D721Med (cell line): ENCODE measurements at regions not wholly inside any gene's neighbourhood (a gene's known extent, or its start where the extent isn't known, plus 50 kb on each side); places are given as distances from the start of the nearest gene placed in this dataset.

Source experiments
- DNase-seq: peaks from one replicate; pipeline ENCODE4 v3.0.0; 2011; ENCODE audit warnings: low spot score; ENCODE audit not compliant: insufficient read length
- FAIRE-seq: peaks from 2 replicates; lab custom pipeline; 2011; peaks lifted over from hg19 to GRCh38; lab: Jason Lieb, UNC
- CTCF ChIP-seq: IDR thresholded peaks from 2 replicates; pipeline ENCODE4 v1.5.1; 2012; ENCODE audit warnings: mild to moderate bottlenecking, control low read depth; ENCODE audit not compliant: insufficient read depth; ENCODE audit errors: missing control alignments

GRCh38 chrX:140360924-140361323 is 143.9 kb downstream of the SOX3 start:
- FAIRE-seq: no peak
- TF ChIP-seq CTCF: no peak
- DNase-seq: no peak

- DNase-seq (no peak), FAIRE-seq (no peak)
- TF ChIP-seq CTCF: no peak
Measured at GRCh38 chrX:140360284-140360683, 144.6 kb downstream of the SOX3 start.

- no peak for FAIRE-seq
- TF ChIP-seq CTCF: no peak
- DNase-seq: no peak
Measured at GRCh38 chrX:140355922-140356321, 148.9 kb downstream of the SOX3 start.

- TF ChIP-seq CTCF: no peak
- FAIRE-seq: no peak
- no peak for DNase-seq
Measured at GRCh38 chrX:140355429-140355828, 149.4 kb downstream of the SOX3 start.

GRCh38 chrX:140354431-140355120 is 150.3 kb downstream of the SOX3 start:
- TF ChIP-seq CTCF: no peak
- DNase-seq: no peak
- no peak for FAIRE-seq

GRCh38 chrX:140346729-140347128 is 158.1 kb downstream of the SOX3 start:
- TF ChIP-seq CTCF: no peak
- FAIRE-seq (no peak), DNase-seq (no peak)

GRCh38 chrX:140343226-140343868 is 161.5 kb downstream of the SOX3 start:
- no peak for FAIRE-seq
- no peak for DNase-seq
- no peak for TF ChIP-seq CTCF
